HepG2 (cell line): ENCODE measurements at regions not wholly inside any gene's neighbourhood (a gene's known extent, or its start where the extent isn't known, plus 50 kb on each side); places are given as distances from the start of the nearest gene placed in this dataset.

Source experiments
- AFF4 ChIP-seq: sonication (generic); formaldehyde crosslinking; IDR thresholded peaks from 2 replicates; pipeline ENCODE4 v1.4.0; 2020; ENCODE audit warnings: missing genetic modification reagents
- FOSL1 ChIP-seq: sonication (generic); formaldehyde crosslinking; IDR thresholded peaks from 2 replicates; pipeline ENCODE4 v1.9.0; 2021; ENCODE audit warnings: missing genetic modification reagents, borderline replicate concordance
- HCFC1 ChIP-seq: fragments of 150-350 bp; IDR thresholded peaks from 2 replicates; pipeline ENCODE4 v1.6.1; 2014; ENCODE audit warnings: low read depth, low read length
- JUN ChIP-seq: sonication (generic); formaldehyde crosslinking; IDR thresholded peaks from 2 replicates; pipeline ENCODE4 v1.4.0; 2020; ENCODE audit warnings: mild to moderate bottlenecking, missing genetic modification reagents
- ZNF280B ChIP-seq: sonication (generic); formaldehyde crosslinking; IDR thresholded peaks from 2 replicates; pipeline ENCODE4 v1.5.0; 2020; ENCODE audit warnings: missing genetic modification reagents, mild to moderate bottlenecking, borderline replicate concordance
- ZNF790 ChIP-seq: sonication (generic); formaldehyde crosslinking; IDR thresholded peaks from 2 replicates; pipeline ENCODE4 v1.8.0; 2022; ENCODE audit warnings: missing genetic modification reagents, mild to moderate bottlenecking, borderline replicate concordance
- TF ChIP-seq, protein P1 (sequence below): sonication (generic); formaldehyde crosslinking; IDR thresholded peaks from 2 replicates; pipeline ENCODE4 v1.5.0; 2020; ENCODE audit warnings: mild to moderate bottlenecking, missing genetic modification reagents, borderline replicate concordance

- TF ChIP-seq HCFC1, result no peak
- TF ChIP-seq FOSL1, result no peak
- no peak for TF ChIP-seq JUN (CRISPR knock-in tag)
- TF ChIP-seq, protein P1, sequence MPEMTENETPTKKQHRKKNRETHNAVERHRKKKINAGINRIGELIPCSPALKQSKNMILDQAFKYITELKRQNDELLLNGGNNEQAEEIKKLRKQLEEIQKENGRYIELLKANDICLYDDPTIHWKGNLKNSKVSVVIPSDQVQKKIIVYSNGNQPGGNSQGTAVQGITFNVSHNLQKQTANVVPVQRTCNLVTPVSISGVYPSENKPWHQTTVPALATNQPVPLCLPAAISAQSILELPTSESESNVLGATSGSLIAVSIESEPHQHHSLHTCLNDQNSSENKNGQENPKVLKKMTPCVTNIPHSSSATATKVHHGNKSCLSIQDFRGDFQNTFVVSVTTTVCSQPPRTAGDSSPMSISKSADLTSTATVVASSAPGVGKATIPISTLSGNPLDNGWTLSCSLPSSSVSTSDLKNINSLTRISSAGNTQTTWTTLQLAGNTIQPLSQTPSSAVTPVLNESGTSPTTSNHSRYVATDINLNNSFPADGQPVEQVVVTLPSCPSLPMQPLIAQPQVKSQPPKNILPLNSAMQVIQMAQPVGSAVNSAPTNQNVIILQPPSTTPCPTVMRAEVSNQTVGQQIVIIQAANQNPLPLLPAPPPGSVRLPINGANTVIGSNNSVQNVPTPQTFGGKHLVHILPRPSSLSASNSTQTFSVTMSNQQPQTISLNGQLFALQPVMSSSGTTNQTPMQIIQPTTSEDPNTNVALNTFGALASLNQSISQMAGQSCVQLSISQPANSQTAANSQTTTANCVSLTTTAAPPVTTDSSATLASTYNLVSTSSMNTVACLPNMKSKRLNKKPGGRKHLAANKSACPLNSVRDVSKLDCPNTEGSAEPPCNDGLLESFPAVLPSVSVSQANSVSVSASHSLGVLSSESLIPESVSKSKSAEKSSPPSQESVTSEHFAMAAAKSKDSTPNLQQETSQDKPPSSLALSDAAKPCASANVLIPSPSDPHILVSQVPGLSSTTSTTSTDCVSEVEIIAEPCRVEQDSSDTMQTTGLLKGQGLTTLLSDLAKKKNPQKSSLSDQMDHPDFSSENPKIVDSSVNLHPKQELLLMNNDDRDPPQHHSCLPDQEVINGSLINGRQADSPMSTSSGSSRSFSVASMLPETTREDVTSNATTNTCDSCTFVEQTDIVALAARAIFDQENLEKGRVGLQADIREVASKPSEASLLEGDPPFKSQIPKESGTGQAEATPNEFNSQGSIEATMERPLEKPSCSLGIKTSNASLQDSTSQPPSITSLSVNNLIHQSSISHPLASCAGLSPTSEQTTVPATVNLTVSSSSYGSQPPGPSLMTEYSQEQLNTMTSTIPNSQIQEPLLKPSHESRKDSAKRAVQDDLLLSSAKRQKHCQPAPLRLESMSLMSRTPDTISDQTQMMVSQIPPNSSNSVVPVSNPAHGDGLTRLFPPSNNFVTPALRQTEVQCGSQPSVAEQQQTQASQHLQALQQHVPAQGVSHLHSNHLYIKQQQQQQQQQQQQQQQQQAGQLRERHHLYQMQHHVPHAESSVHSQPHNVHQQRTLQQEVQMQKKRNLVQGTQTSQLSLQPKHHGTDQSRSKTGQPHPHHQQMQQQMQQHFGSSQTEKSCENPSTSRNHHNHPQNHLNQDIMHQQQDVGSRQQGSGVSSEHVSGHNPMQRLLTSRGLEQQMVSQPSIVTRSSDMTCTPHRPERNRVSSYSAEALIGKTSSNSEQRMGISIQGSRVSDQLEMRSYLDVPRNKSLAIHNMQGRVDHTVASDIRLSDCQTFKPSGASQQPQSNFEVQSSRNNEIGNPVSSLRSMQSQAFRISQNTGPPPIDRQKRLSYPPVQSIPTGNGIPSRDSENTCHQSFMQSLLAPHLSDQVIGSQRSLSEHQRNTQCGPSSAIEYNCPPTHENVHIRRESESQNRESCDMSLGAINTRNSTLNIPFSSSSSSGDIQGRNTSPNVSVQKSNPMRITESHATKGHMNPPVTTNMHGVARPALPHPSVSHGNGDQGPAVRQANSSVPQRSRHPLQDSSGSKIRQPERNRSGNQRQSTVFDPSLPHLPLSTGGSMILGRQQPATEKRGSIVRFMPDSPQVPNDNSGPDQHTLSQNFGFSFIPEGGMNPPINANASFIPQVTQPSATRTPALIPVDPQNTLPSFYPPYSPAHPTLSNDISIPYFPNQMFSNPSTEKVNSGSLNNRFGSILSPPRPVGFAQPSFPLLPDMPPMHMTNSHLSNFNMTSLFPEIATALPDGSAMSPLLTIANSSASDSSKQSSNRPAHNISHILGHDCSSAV, result no peak
- no peak for TF ChIP-seq ZNF790 (CRISPR knock-in tag)
- TF ChIP-seq ZNF280B (CRISPR knock-in tag), result no peak
- TF ChIP-seq AFF4 (CRISPR knock-in tag), result no peak
Measured at GRCh38 chr12:127343940-127344339, 923.0 kb upstream of the TMEM132C start.
